ENCODE measurements at regions not wholly inside any gene's neighbourhood (a gene's known extent, or its start where the extent isn't known, plus 50 kb on each side); places are given as distances from the start of the nearest gene placed in this dataset.

- DNase-seq (ENCODE audit: low read depth in 3 of 3) = no peak
Observed at GRCh38 chr16:73190688-73191659, 143.0 kb upstream of the ZFHX3 start.

- no peak for DNase-seq (ENCODE audit: low read depth in 3 of 3)
Observed at GRCh38 chr16:73190256-73190655, 142.3 kb upstream of the ZFHX3 start.

GRCh38 chr16:73189136-73189535 is 141.2 kb upstream of the ZFHX3 start:
- DNase-seq (ENCODE audit: low read depth in 3 of 3) = no peak

- DNase-seq (ENCODE audit: low read depth in 3 of 3) = no peak
Observed at GRCh38 chr16:73186752-73187601, 139.0 kb upstream of the ZFHX3 start.

- DNase-seq (ENCODE audit: low read depth in 3 of 3) = no peak
Observed at GRCh38 chr16:73185737-73186136, 137.8 kb upstream of the ZFHX3 start.

- DNase-seq (ENCODE audit: low read depth in 3 of 3) = no peak
Observed at GRCh38 chr16:73183611-73184092, 135.7 kb upstream of the ZFHX3 start.

- no peak for DNase-seq (ENCODE audit: low read depth in 3 of 3)
Observed at GRCh38 chr16:73179705-73180331, 131.9 kb upstream of the ZFHX3 start.

GRCh38 chr16:73177729-73178295 is 129.9 kb upstream of the ZFHX3 start:
- no peak for DNase-seq (ENCODE audit: low read depth in 3 of 3)

GRCh38 chr16:73176577-73177013 is 128.7 kb upstream of the ZFHX3 start:
- no peak for DNase-seq (ENCODE audit: low read depth in 3 of 3)

GRCh38 chr16:73172973-73173709 is 125.2 kb upstream of the ZFHX3 start:
- DNase-seq (ENCODE audit: low read depth in 3 of 3) = no peak

GRCh38 chr16:73172241-73172972 is 124.5 kb upstream of the ZFHX3 start:
- no peak for DNase-seq (ENCODE audit: low read depth in 3 of 3)

GRCh38 chr16:73171901-73172240 is 123.9 kb upstream of the ZFHX3 start:
- DNase-seq (ENCODE audit: low read depth in 3 of 3) = no peak

- no peak for DNase-seq (ENCODE audit: low read depth in 3 of 3)
Observed at GRCh38 chr16:73171380-73171779, 123.5 kb upstream of the ZFHX3 start.

- no peak for DNase-seq (ENCODE audit: low read depth in 3 of 3)
Observed at GRCh38 chr16:73170612-73171038, 122.7 kb upstream of the ZFHX3 start.

- no peak for DNase-seq (ENCODE audit: low read depth in 3 of 3)
Observed at GRCh38 chr16:73166947-73167550, 119.1 kb upstream of the ZFHX3 start.

- no peak for DNase-seq (ENCODE audit: low read depth in 3 of 3)
Observed at GRCh38 chr16:73166441-73166851, 118.5 kb upstream of the ZFHX3 start.

- no peak for DNase-seq (ENCODE audit: low read depth in 3 of 3)
Observed at GRCh38 chr16:73163238-73163815, 115.4 kb upstream of the ZFHX3 start.

GRCh38 chr16:73161977-73162376 is 114.0 kb upstream of the ZFHX3 start:
- DNase-seq (ENCODE audit: low read depth in 3 of 3) = no peak

GRCh38 chr16:73159296-73159695 is 111.4 kb upstream of the ZFHX3 start:
- no peak for DNase-seq (ENCODE audit: low read depth in 3 of 3)

All from stimulated activated CD4-positive, alpha-beta T cell treated with anti-CD3 and anti-CD28 coated beads, TNF-alpha, amount 100 ng/mL, for 48 hours (primary cell).